LNCAP (cell line): ENCODE measurements at regions not wholly inside any gene's neighbourhood (a gene's known extent, or its start where the extent isn't known, plus 50 kb on each side); places are given as distances from the start of the nearest gene placed in this dataset.

Source experiments
- TF ChIP-seq, protein P1 (sequence below): fragments of 450-650 bp; IDR thresholded peaks from 2 replicates; pipeline ENCODE4 v1.5.1; 2017; ENCODE audit warnings: mild to moderate bottlenecking

- TF ChIP-seq, protein P1, sequence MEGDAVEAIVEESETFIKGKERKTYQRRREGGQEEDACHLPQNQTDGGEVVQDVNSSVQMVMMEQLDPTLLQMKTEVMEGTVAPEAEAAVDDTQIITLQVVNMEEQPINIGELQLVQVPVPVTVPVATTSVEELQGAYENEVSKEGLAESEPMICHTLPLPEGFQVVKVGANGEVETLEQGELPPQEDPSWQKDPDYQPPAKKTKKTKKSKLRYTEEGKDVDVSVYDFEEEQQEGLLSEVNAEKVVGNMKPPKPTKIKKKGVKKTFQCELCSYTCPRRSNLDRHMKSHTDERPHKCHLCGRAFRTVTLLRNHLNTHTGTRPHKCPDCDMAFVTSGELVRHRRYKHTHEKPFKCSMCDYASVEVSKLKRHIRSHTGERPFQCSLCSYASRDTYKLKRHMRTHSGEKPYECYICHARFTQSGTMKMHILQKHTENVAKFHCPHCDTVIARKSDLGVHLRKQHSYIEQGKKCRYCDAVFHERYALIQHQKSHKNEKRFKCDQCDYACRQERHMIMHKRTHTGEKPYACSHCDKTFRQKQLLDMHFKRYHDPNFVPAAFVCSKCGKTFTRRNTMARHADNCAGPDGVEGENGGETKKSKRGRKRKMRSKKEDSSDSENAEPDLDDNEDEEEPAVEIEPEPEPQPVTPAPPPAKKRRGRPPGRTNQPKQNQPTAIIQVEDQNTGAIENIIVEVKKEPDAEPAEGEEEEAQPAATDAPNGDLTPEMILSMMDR = no peak
Observed at GRCh38 chr7:9960460-9960859, 1013.2 kb upstream of the PHF14 start.

DNA sequence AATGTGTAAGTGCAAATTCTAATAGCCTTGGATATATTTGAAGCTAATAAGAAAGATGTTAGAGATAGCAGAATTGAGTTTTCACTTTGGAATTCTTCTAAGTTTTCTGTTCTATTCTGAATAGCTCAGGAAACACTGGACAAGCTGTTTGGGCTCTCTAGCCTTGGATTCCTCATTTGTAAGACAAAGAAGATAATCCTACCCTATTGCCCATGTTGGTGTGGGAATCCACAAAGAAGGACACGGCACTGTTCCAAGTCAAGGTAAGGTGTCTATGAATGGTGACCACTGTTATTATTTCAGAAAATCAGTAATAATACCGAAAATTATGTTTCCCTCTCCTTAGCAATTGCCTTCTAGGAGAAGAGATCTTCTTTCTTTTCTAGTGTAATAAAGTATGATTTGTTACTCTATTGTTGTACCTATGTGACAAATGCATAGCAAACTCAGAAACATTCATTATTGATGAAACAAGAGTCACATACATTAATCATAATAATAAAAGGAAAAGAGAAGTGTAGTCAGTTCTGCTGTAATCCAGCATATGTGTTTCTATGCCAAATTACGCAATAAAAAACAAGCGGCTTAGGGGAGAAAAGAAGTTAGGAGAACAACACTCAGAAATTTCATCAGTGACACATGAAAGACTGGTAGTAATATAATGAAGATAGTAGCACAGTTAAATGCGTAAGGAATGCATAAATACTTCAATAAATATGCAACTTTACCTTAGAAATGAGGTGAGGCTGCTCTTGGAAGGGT, 1012.3 kb upstream of the PHF14 start:
- TF ChIP-seq, protein P1 = no peak

DNA sequence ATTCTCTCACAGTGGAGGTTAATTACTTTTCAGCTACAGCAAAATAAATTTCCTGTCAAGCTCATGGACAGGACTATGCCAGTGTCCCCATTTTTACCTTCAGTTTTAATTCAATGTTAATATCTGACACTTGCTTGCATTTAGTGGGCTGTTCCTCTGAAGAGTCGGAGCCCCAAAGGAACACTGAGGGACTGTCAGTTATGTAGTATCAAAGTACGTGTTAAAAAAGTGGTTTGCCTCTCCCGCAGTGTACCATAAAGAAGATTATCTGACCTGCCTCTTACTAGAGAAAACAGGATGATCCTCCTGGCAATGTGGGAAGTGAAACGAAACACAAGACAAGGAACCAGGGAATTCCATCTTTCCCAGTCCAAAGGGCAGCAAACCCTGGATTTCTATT, 1010.9 kb upstream of the PHF14 start:
- TF ChIP-seq, protein P1 = no peak

DNA sequence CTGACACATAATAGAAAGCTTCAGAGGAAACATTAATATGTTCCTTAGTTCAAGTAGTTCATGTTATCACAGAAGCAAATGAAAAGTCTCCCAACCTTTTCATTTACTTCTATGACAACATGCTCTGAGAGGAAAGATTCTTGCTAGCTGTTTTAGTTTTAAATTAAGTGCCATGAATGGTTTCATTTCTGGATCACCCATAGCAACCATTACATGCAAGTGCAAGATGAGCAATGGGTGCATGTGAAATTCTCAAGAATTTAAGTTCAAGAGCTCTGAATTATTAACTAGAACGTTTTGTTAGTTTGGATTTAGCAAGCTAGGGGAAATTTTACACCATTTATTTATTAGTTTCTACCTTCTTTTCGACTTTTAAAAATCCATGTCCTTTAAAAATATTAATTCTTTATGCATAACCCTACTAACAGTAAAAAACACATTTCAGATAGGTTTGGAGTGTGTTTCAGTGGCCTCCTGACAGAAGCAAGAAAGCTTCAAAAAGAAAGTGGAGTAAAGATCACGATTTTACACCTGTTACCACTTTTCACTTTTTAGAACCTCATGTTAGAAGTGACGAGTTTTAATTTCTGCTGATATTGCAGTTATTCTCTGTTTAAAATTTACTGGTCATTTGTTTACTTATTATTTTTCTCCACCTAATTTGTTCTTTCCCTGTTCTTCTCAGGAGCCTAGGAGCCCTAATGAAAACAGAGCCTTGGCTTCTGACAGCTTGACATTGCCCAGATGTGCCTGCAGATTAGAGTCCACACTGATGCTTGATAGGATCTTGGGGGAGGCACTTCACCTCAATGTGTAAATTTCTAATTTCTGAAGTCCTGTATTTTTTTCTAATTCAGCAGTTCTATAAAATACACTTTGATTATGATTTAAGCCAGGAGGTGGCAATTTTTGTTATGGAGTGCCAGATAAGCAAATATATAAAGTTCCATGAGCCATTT, 995.3 kb upstream of the PHF14 start:
- TF ChIP-seq, protein P1 = no peak

DNA sequence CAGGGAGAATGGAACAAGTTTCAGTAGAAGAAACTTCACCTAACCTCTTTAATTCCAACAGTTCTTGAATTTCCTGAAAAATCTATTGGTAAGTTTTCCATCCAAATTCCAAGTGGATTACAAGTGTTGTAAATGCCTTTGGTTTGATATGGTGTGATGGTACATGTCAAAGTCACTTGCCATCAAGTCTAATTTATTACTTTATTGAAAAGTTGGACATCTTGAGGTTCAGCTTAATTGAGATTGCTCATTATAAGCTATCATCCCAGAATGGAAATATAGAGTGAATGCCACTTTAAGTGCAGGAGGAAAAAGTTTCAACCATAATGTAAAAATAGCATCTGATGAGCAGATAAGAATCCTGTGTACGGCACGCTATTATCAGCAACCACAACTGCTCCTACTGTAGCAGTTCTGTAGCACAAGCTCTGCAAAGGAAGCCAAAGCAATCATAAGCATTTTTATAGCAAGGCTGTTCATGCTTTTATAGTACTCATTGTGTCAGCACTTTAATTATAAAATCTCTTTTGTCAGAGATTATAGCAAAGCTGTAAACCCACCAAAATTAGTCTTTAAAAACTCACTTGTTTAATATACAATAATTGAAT, 991.8 kb upstream of the PHF14 start:
- TF ChIP-seq, protein P1 = no peak

GRCh38 chr7:9983048-9983447, 990.6 kb upstream of the PHF14 start:
- TF ChIP-seq, protein P1 = no peak

DNA sequence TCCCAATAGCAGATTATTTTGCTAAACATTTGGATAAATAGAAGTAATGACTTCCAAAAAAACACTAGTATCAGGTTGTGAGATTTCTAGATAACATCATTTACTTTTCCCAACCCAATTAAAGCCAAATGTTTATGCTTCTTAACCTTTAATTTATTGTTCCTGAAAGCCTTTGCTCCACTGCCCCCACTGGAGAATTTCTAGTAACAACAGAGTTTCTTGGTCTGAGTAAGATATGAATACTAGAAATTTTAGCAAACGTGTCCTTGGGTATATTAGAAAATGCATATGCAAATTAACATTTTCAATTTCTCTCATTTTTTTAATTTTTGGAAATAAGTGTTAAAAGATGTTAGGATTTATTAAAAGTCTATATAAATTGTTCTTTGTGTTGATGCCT, 958.0 kb upstream of the PHF14 start:
- TF ChIP-seq, protein P1 = peak; percentile 41
